K562 (cell line): ENCODE measurements at regions not wholly inside any gene's neighbourhood (a gene's known extent, or its start where the extent isn't known, plus 50 kb on each side); places are given as distances from the start of the nearest gene placed in this dataset.

ENCODE experiments used
- CC2D1A ChIP-seq: fragments of 450-650 bp; IDR thresholded peaks from 2 replicates; pipeline ENCODE4 v1.6.1; 2017; ENCODE audit warnings: mild to moderate bottlenecking
- CHD2 ChIP-seq: IDR thresholded peaks from 2 replicates; pipeline ENCODE4 v1.6.1; 2011; ENCODE audit warnings: low read depth, low read length
- GTF2F1 ChIP-seq: IDR thresholded peaks from 2 replicates; pipeline ENCODE4 v1.6.1; 2011; ENCODE audit warnings: low read depth, low read length, improper control_type of control experiment
- NR2C2 ChIP-seq, 2 experiments: fragments of 200-800 bp in 1 of 2; sonication (Bioruptor generic) in 1 of 2; sonication (generic) in 1 of 2; formaldehyde crosslinking in 1 of 2; IDR thresholded peaks; 2 replicates each; pipeline versions ENCODE4 v1.6.1 to v1.8.0; 2016 to 2022; ENCODE audit warnings: mild to moderate bottlenecking in 1 of 2, missing compliant biosample characterization in 1 of 2, missing genetic modification characterization in 1 of 2, missing genetic modification reagents in 1 of 2
- RB1 ChIP-seq: fragments of 450-650 bp; IDR thresholded peaks from 2 replicates; pipeline ENCODE4 v1.6.1; 2017; ENCODE audit warnings: low read depth, mild to moderate bottlenecking
- RBFOX2 ChIP-seq: fragments of 200-400 bp; formaldehyde crosslinking; IDR thresholded peaks from 2 replicates; pipeline ENCODE4 v1.6.1; 2017; ENCODE audit warnings: low read depth, mild to moderate bottlenecking, low read length, moderate library complexity
- TCF7 ChIP-seq: sonication (generic); IDR thresholded peaks from 2 replicates; pipeline ENCODE4 v1.6.1; 2016; ENCODE audit warnings: antibody characterized with exemption, borderline replicate concordance
- YBX1 ChIP-seq: fragments of 450-650 bp; IDR thresholded peaks from 2 replicates; pipeline ENCODE4 v1.7.1; 2016; ENCODE audit warnings: mild to moderate bottlenecking
- ZFX ChIP-seq: sonication (generic); formaldehyde crosslinking; IDR thresholded peaks from 2 replicates; pipeline ENCODE4 v1.8.0; 2022; ENCODE audit warnings: mild to moderate bottlenecking, missing genetic modification reagents, moderate library complexity
- ZNF12 ChIP-seq: sonication (generic); formaldehyde crosslinking; IDR thresholded peaks from 2 replicates; pipeline ENCODE4 v1.4.0; 2020; ENCODE audit warnings: mild to moderate bottlenecking, missing genetic modification reagents
- TF ChIP-seq, protein P1 (sequence below): sonication (generic); formaldehyde crosslinking; IDR thresholded peaks from 2 replicates; pipeline ENCODE4 v1.8.0; 2022; ENCODE audit warnings: mild to moderate bottlenecking, low read depth, missing genetic modification reagents

DNA sequence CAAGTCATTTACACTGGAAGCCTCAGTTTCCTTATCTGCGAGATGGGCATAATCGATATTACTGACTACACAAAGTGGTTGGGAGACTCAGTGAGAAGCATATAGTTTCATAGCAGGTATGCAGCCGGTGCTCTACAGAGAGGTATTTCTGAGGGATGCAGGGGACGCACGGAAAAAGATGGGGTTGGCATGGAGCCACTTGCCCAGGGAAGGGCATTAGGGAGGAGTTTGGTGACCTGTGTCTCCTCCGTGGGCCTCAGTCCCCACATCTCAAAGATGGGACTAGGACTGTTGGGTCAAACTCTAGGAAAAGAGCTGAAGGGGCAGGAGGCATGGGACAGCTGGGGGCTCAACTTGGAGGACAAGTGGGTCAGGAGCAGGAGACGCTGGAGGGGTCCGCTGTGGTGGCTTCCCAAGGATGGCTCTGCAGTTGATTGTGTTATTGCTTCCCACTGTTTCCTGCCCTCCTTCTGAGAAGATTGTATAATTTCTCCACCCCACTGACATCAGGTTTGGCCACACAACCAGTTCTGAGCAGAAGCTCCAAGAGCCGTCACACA is 158.6 kb upstream of the ALDH1B1 start:
- no peak for TF ChIP-seq YBX1
- TF ChIP-seq, protein P1, sequence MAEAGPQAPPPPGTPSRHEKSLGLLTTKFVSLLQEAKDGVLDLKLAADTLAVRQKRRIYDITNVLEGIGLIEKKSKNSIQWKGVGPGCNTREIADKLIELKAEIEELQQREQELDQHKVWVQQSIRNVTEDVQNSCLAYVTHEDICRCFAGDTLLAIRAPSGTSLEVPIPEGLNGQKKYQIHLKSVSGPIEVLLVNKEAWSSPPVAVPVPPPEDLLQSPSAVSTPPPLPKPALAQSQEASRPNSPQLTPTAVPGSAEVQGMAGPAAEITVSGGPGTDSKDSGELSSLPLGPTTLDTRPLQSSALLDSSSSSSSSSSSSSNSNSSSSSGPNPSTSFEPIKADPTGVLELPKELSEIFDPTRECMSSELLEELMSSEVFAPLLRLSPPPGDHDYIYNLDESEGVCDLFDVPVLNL (CRISPR knock-in tag): no peak
- TF ChIP-seq RB1: no peak
- no peak for TF ChIP-seq CC2D1A
- TF ChIP-seq TCF7: no peak
- no peak for TF ChIP-seq GTF2F1
- TF ChIP-seq CHD2: no peak
- TF ChIP-seq NR2C2 (CRISPR knock-in tag; IDR thresholded peaks at IDR 0.05): no peak
- TF ChIP-seq NR2C2 (tag; IDR thresholded peaks at IDR 0.05): no peak
- TF ChIP-seq ZNF12 (CRISPR knock-in tag): no peak
- TF ChIP-seq RBFOX2: no peak
- TF ChIP-seq ZFX (CRISPR knock-in tag): no peak
